GM12878 (cell line): ENCODE measurements at regions not wholly inside any gene's neighbourhood (a gene's known extent, or its start where the extent isn't known, plus 50 kb on each side); places are given as distances from the start of the nearest gene placed in this dataset.

Source experiments
- ATAC-seq: fragments of 200-7000 bp; cut with Tn5 transposase; 3 replicates; pipeline ENCODE4 v1.9.1; 2020; ENCODE audit warnings: mild to moderate bottlenecking, moderate library complexity
- BruUV-seq: library from RNA; stranded (reverse); fragments of 400-500 nt; replicated peaks from 2 replicates; lab custom pipeline; 2021; lab: Mats Ljungman, UMichigan
- CTCF ChIA-PET: fragments of 300-600 bp; sonication (Branson Sonifier 250); formaldehyde crosslinking; extraction: SDS; loops from one replicate; lab custom pipeline; 2021; ENCODE audit warnings: inconsistent platforms; lab: Yijun Ruan, JAX
- POLR2A ChIA-PET: fragments of 350-600 bp; formaldehyde crosslinking; extraction: SDS; loops from one replicate; lab custom pipeline; 2021; ENCODE audit warnings: inconsistent platforms; lab: Charles Lee
- RAD21 ChIA-PET: fragments of 300-600 bp; sonication (Branson Sonifier 250); formaldehyde crosslinking; loops from one replicate; lab custom pipeline; 2023; ENCODE audit warnings: antibody characterized with exemption; ENCODE audit not compliant: unreplicated experiment; lab: Charles Lee
- SMC1A ChIA-PET: fragments of 300-600 bp; sonication (Branson Sonifier 250); formaldehyde crosslinking; loops from one replicate; lab custom pipeline; 2023; ENCODE audit not compliant: unreplicated experiment, uncharacterized antibody; lab: Charles Lee
- DNase-seq: peaks from one replicate; pipeline ENCODE4 v3.0.0-alpha.2; 2011; ENCODE audit warnings: low read depth, low spot score
- FAIRE-seq: peaks from 3 replicates; lab custom pipeline; 2011; peaks lifted over from hg19 to GRCh38; lab: Jason Lieb, UNC
- H2AFZ ChIP-seq: 2 replicates; pipeline ENCODE4 v1.6.0; 2011; ENCODE audit warnings: low read depth, low read length, control low read depth; ENCODE audit not compliant: control insufficient read depth
- H3K27ac ChIP-seq: 2 replicates; pipeline ENCODE4 v1.5.1; 2011; ENCODE audit warnings: control low read depth; ENCODE audit not compliant: control insufficient read depth, insufficient read depth
- H3K27me3 ChIP-seq, 2 experiments: replicated peaks in 1 of 2; 2 replicates each; pipeline versions ENCODE4 v1.6.0 to v1.6.1; 2011; ENCODE audit warnings: low read length in 1 of 2; ENCODE audit not compliant: control insufficient read depth in 2 of 2, insufficient read depth in 2 of 2
- H3K36me3 ChIP-seq, 2 experiments: 2 replicates each; pipeline ENCODE4 v1.5.1; 2011; ENCODE audit warnings: low read length in 1 of 2; ENCODE audit not compliant: control insufficient read depth in 2 of 2, insufficient read depth in 2 of 2
- H3K4me1 ChIP-seq: 2 replicates; pipeline ENCODE4 v1.6.1; 2011; ENCODE audit warnings: mild to moderate bottlenecking, low read length, moderate library complexity, mixed read lengths; ENCODE audit not compliant: control insufficient read depth, insufficient read depth
- H3K4me2 ChIP-seq: 2 replicates; pipeline ENCODE4 v1.6.0; 2011; ENCODE audit warnings: control low read depth; ENCODE audit not compliant: control insufficient read depth, insufficient read depth
- H3K4me3 ChIP-seq: fragments of 200-600 bp; sonication (generic); 2 replicates; pipeline ENCODE4 v1.5.1; 2016
- H3K79me2 ChIP-seq: 2 replicates; pipeline ENCODE4 v1.6.0; 2011; ENCODE audit warnings: low read length; ENCODE audit not compliant: control insufficient read depth, insufficient read depth
- H3K9ac ChIP-seq: 2 replicates; pipeline ENCODE4 v1.8.0; 2011; ENCODE audit warnings: low read length, control low read depth, mixed read lengths; ENCODE audit not compliant: control insufficient read depth, insufficient read depth
- H3K9me3 ChIP-seq: replicated peaks from 3 replicates; pipeline ENCODE4 v1.5.1; 2011; ENCODE audit warnings: mild to moderate bottlenecking, low read length; ENCODE audit not compliant: control insufficient read depth, insufficient read depth
- H4K20me1 ChIP-seq: 2 replicates; pipeline ENCODE4 v1.6.0; 2011; ENCODE audit not compliant: control insufficient read depth, insufficient read depth
- ATF2 ChIP-seq: IDR thresholded peaks from 2 replicates; pipeline ENCODE4 v1.6.1; 2012; ENCODE audit warnings: low read length, inconsistent platforms
- CHD4 ChIP-seq: fragments of 200-600 bp; sonication (generic); IDR thresholded peaks from 2 replicates; pipeline ENCODE4 v1.6.1; 2016; ENCODE audit warnings: mild to moderate bottlenecking
- GABPA ChIP-seq: IDR thresholded peaks from 2 replicates; pipeline ENCODE4 v1.6.1; 2014; ENCODE audit warnings: antibody characterized with exemption, low read depth, mild to moderate bottlenecking, inconsistent platforms
- HCFC1 ChIP-seq: fragments of 150-350 bp; IDR thresholded peaks from 2 replicates; pipeline ENCODE4 v1.6.1; 2014; ENCODE audit warnings: low read length
- IRF3 ChIP-seq: fragments of 450-650 bp; IDR thresholded peaks from 2 replicates; pipeline ENCODE4 v1.6.1; 2014; ENCODE audit warnings: mild to moderate bottlenecking
- IRF4 ChIP-seq: IDR thresholded peaks from 2 replicates; pipeline ENCODE4 v1.6.1; 2011; ENCODE audit warnings: low read depth, low read length
- JUNB ChIP-seq: IDR thresholded peaks from 2 replicates; pipeline ENCODE4 v1.6.1; 2016; ENCODE audit warnings: antibody characterized with exemption, mild to moderate bottlenecking
- NFYB ChIP-seq: IDR thresholded peaks from 2 replicates; pipeline ENCODE4 v1.6.1; 2011; ENCODE audit warnings: low read depth, mild to moderate bottlenecking, low read length, improper control_type of control experiment, moderate library complexity; ENCODE audit not compliant: insufficient read depth
- PAX5 ChIP-seq: IDR thresholded peaks from 2 replicates; pipeline ENCODE4 v1.6.1; 2011; ENCODE audit warnings: low read depth, low read length, borderline replicate concordance
- SMARCA5 ChIP-seq: fragments of 450-650 bp; IDR thresholded peaks from 2 replicates; pipeline ENCODE4 v1.6.1; 2017; ENCODE audit warnings: mild to moderate bottlenecking
- SUZ12 ChIP-seq: fragments of 200-600 bp; sonication (generic); IDR thresholded peaks from one replicate; pipeline ENCODE4 v1.6.1; 2018; ENCODE audit warnings: antibody characterized with exemption, mild to moderate bottlenecking; ENCODE audit not compliant: unreplicated experiment
- USF2 ChIP-seq: IDR thresholded peaks from 2 replicates; pipeline ENCODE4 v1.6.1; 2011; ENCODE audit warnings: low read depth, low read length, improper control_type of control experiment, borderline replicate concordance
- ZBED1 ChIP-seq: IDR thresholded peaks from 2 replicates; pipeline ENCODE4 v1.6.1; 2016; ENCODE audit warnings: borderline replicate concordance
- ZNF622 ChIP-seq: fragments of 450-650 bp; IDR thresholded peaks from 2 replicates; pipeline ENCODE4 v1.6.1; 2017; ENCODE audit warnings: mild to moderate bottlenecking, inconsistent platforms
- in situ Hi-C: fragments of 300-500 bp; cut with MboI; formaldehyde crosslinking; loops from 9 replicates; pipeline ENCODE4 v1.14.3; 2018; ENCODE audit warnings: mixed read lengths
- intact Hi-C: fragments of 100-400 bp; cut with micrococcal nuclease; formaldehyde crosslinking; loops from one replicate; pipeline ENCODE4 v1.14.2; 2022; ENCODE audit not compliant: unreplicated experiment
- TF ChIP-seq, protein P1 (sequence below): fragments of 450-650 bp; IDR thresholded peaks from 2 replicates; pipeline ENCODE4 v1.6.1; 2018; ENCODE audit warnings: borderline replicate concordance, mild to moderate bottlenecking; ENCODE audit not compliant: partially characterized antibody

DNA sequence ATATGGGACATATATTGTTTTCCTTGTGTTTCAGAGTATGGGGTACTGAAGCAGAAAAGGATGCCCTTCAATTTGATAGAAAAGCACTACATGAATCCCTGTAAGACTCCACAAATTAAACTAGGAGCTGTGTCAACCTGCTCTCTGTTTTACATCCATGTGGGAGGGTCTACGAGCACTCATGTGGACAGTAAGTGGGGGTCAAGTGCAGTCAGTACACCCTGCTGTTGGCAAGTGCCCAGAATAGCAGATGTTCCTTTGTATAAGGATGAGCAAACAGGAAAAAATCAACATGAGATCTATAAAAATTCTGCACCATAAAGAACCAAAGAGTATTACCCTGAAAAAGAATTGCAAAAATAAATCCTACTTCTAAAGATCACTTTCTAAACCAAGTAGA, 659.9 kb downstream of the SI start (continued):
- TF ChIP-seq USF2 (no peak), ZBED1 (no peak)

DNA sequence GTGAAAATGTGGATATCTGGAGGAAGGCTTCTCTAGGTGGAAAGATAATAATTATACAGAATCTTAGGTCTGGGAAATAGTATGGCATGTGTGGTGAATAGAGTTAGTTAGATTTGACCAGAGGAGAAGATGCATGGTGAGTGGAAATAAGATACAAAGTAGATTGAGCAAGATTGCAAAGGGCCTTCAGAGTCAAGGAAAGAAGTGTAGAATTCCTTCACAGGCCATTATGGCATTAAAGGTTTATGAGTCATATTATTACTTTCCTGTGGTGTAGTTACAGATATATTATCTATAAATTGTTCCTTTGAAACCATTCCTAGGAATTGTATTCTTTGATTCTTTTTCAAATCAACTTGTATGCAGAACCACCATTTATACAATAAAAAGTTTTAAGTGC, 660.3 kb downstream of the SI start:
- Histone ChIP-seq H3K79me2 (no peaks in the 10 kb centered on the region), H3K4me3 (no peak overlapping the region), H4K20me1 (no peaks in the 10 kb centered on the region), H3K36me3 (no peaks in the 10 kb centered on the region), H2AFZ (no peak overlapping the region), H3K27ac (no peak overlapping the region), H3K9ac (no peak overlapping the region), H3K9me3 (no peaks in the 10 kb centered on the region), H3K27me3 (no peaks in the 10 kb centered on the region), H3K4me1 (no peaks in the 10 kb centered on the region), H3K4me2 (no peak overlapping the region)
- BruUV-seq: no TSS peak
- DNase-seq (no peak), ATAC-seq (no peak), FAIRE-seq (no peak)
- in situ Hi-C loops: no loop called here
- ChIA-PET RAD21 (no interaction called here), CTCF (no interaction called here), SMC1A (interaction anchor here (1.6 kb wide), 1 partner anchor 11 kb away, joined by 5 read pairs; no protein-coding TSS in a partner anchor), POLR2A (no interaction called here)
- intact Hi-C loops: no loop called here
- TF ChIP-seq NFYB (no peak), JUNB (no peak), SUZ12 (no peak), IRF4 (no peak), USF2 (no peak), SMARCA5 (no peak), IRF3 (no peak), HCFC1 (no peak), ZNF622 (no peak), ATF2 (no peak), CHD4 (no peak), GABPA (no peak), PAX5 (no peak)
- TF ChIP-seq, protein P1, sequence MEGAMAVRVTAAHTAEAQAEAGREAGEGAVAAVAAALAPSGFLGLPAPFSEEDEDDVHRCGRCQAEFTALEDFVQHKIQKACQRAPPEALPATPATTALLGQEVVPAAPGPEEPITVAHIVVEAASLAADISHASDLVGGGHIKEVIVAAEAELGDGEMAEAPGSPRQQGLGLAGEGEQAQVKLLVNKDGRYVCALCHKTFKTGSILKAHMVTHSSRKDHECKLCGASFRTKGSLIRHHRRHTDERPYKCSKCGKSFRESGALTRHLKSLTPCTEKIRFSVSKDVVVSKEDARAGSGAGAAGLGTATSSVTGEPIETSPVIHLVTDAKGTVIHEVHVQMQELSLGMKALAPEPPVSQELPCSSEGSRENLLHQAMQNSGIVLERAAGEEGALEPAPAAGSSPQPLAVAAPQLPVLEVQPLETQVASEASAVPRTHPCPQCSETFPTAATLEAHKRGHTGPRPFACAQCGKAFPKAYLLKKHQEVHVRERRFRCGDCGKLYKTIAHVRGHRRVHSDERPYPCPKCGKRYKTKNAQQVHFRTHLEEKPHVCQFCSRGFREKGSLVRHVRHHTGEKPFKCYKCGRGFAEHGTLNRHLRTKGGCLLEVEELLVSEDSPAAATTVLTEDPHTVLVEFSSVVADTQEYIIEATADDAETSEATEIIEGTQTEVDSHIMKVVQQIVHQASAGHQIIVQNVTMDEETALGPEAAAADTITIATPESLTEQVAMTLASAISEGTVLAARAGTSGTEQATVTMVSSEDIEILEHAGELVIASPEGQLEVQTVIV: no peak
